Smooth muscle cell (in vitro differentiated cells): ENCODE measurements at regions not wholly inside any gene's neighbourhood (a gene's known extent, or its start where the extent isn't known, plus 50 kb on each side); places are given as distances from the start of the nearest gene placed in this dataset.

Source experiments
- DNase-seq: peaks from one replicate; lab custom pipeline; 2025; ENCODE audit not compliant: unreplicated experiment; lab: John Stamatoyannopoulos, UW
- H2AFZ ChIP-seq: fragments of 200-600 bp; sonication (generic); 2 replicates; pipeline ENCODE4 v1.6.0; 2016; ENCODE audit warnings: antibody characterized with exemption, low read depth, mild to moderate bottlenecking
- H3F3A ChIP-seq: fragments of 200-600 bp; sonication (generic); 2 replicates; pipeline ENCODE4 v1.6.0; 2017; ENCODE audit warnings: antibody characterized with exemption, low read depth
- H3K27ac ChIP-seq: fragments of 200-600 bp; sonication (generic); 2 replicates; pipeline ENCODE4 v1.5.1; 2016; ENCODE audit warnings: low read depth, mild to moderate bottlenecking
- H3K27me3 ChIP-seq: fragments of 200-600 bp; sonication (generic); 2 replicates; pipeline ENCODE4 v1.6.1; 2016; ENCODE audit warnings: low read depth, mild to moderate bottlenecking
- H3K36me3 ChIP-seq: fragments of 200-600 bp; sonication (generic); 2 replicates; pipeline ENCODE4 v1.5.1; 2016; ENCODE audit warnings: low read depth
- H3K4me1 ChIP-seq: fragments of 200-600 bp; sonication (generic); 2 replicates; pipeline ENCODE4 v1.5.1; 2016; ENCODE audit warnings: low read depth
- H3K4me2 ChIP-seq: fragments of 200-600 bp; sonication (generic); 2 replicates; pipeline ENCODE4 v1.6.0; 2016; ENCODE audit warnings: mild to moderate bottlenecking
- H3K4me3 ChIP-seq: fragments of 200-600 bp; sonication (generic); 2 replicates; pipeline ENCODE4 v1.5.1; 2016; ENCODE audit warnings: mild to moderate bottlenecking
- H3K79me2 ChIP-seq: fragments of 200-600 bp; sonication (generic); 2 replicates; pipeline ENCODE4 v1.6.0; 2016; ENCODE audit warnings: low read depth, mild to moderate bottlenecking
- H3K9ac ChIP-seq: fragments of 200-600 bp; sonication (generic); 2 replicates; pipeline ENCODE4 v1.6.0; 2016; ENCODE audit warnings: low read depth
- H3K9me3 ChIP-seq: fragments of 200-600 bp; sonication (generic); replicated peaks from 2 replicates; pipeline ENCODE4 v1.5.1; 2016; ENCODE audit warnings: low read depth
- H4K20me1 ChIP-seq: fragments of 200-600 bp; sonication (generic); 2 replicates; pipeline ENCODE4 v1.6.0; 2016; ENCODE audit warnings: low read depth
- WGBS: methylation state at CpG from one replicate; pipeline ENCODE4 v1.1.7; 2016; ENCODE audit warnings: low lambda C conversion rate; 5-methylcytosine and 5-hydroxymethylcytosine counted together
- TF ChIP-seq, protein P1 (sequence below): fragments of 200-600 bp; sonication (generic); IDR thresholded peaks from 2 replicates; pipeline ENCODE4 v1.5.1; 2017; ENCODE audit warnings: borderline replicate concordance, mild to moderate bottlenecking, antibody characterized with exemption; ENCODE audit not compliant: insufficient read depth, poor library complexity, severe bottlenecking

DNA sequence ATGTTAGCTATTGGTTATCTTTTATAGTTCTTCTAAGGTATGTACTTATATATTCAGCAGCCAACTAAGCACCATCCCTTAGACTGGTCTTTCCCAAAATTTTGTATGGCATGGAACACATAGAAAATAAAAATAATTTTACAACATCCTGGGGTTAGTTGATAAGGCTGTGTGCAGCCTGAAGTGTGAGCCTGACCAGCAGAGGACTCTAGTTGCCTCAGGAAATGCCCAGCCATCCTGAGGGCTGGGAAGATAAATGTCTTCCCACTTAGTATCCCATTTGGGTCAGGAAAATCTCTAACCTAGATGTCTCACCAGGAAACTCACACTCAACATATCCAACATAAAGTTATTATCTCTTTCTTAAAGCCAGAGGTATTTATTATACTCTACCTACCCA, 251.4 kb upstream of the POF1B start:
- Histone ChIP-seq H3K27me3 (no peaks in the 10 kb centered on the region), H3F3A (no peaks in the 10 kb centered on the region), H3K9me3 (no peaks in the 10 kb centered on the region), H3K4me1 (no peaks in the 10 kb centered on the region), H3K9ac (no peak overlapping the region), H3K79me2 (no peaks in the 10 kb centered on the region), H2AFZ (no peak overlapping the region), H3K27ac (no peak overlapping the region), H3K4me3 (no peak overlapping the region), H3K4me2 (no peak overlapping the region), H3K36me3 (no peaks in the 10 kb centered on the region), H4K20me1 (no peaks in the 10 kb centered on the region)
- TF ChIP-seq, protein P1, sequence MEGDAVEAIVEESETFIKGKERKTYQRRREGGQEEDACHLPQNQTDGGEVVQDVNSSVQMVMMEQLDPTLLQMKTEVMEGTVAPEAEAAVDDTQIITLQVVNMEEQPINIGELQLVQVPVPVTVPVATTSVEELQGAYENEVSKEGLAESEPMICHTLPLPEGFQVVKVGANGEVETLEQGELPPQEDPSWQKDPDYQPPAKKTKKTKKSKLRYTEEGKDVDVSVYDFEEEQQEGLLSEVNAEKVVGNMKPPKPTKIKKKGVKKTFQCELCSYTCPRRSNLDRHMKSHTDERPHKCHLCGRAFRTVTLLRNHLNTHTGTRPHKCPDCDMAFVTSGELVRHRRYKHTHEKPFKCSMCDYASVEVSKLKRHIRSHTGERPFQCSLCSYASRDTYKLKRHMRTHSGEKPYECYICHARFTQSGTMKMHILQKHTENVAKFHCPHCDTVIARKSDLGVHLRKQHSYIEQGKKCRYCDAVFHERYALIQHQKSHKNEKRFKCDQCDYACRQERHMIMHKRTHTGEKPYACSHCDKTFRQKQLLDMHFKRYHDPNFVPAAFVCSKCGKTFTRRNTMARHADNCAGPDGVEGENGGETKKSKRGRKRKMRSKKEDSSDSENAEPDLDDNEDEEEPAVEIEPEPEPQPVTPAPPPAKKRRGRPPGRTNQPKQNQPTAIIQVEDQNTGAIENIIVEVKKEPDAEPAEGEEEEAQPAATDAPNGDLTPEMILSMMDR, result no peak
- DNase-seq, result no peak

DNA sequence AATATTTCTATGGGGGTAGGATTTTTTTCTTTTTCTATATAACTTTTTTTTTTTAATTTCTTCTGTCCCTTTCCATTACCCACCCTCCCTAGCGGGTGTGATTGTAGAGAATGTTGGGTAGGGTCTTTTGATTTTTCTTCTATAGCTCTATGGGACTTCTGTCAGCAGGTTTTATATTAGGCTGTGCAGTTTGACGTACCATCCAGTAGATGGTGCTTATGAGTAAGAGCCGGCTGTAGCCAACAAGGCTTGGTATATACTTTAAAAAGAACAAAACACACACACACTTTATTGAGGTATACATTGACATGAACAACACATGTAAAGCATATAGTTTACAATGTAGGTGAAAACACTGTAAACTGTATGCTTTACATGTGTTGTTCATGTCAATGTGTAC, 247.9 kb upstream of the POF1B start:
- Histone ChIP-seq H3K79me2 (no peaks in the 10 kb centered on the region), H3K4me3 (no peak overlapping the region), H3K4me2 (no peak overlapping the region), H3K27me3 (no peaks in the 10 kb centered on the region), H3K4me1 (no peaks in the 10 kb centered on the region), H3K27ac (no peak overlapping the region), H3K9ac (no peak overlapping the region), H3K36me3 (no peaks in the 10 kb centered on the region), H2AFZ (no peak overlapping the region), H4K20me1 (no peaks in the 10 kb centered on the region), H3F3A (no peaks in the 10 kb centered on the region), H3K9me3 (no peaks in the 10 kb centered on the region)
- no peak for DNase-seq
- TF ChIP-seq, protein P1, result peak; percentile 48
- 33% methylated on average over 3 of the region's 3 CpGs for WGBS

DNA sequence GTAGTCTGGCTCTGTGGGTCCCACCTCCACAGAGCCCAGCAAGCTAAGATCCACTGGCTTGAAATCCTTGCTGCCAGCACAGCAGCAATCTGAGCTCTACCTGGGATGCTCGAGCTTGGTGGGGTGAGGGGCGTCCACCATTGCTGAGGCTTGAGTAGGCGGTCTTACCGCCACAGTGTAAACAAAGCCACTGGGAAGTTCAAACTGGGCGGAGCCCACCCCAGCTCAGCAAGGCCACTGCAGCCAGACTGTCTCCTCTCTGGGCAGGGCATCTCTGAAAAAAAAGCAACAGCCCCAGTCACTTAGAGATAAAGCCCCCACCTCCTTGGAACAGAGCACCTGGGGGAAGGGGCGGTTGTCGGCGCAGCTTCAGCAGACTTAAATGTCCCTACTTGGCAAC, 243.2 kb upstream of the POF1B start:
- no peaks in the 10 kb centered on the region for H3K36me3 ChIP-seq
- no peak overlapping the region for H3K9ac ChIP-seq
- no peaks in the 10 kb centered on the region for H3K4me1 ChIP-seq
- no peak overlapping the region for H2AFZ ChIP-seq
- no peak overlapping the region for H3K4me2 ChIP-seq
- TF ChIP-seq, protein P1, result no peak
- no peak overlapping the region for H3K4me3 ChIP-seq
- no peak overlapping the region for H3K27ac ChIP-seq
- no peaks in the 10 kb centered on the region for H3F3A ChIP-seq
- H3K79me2 ChIP-seq, result no peaks in the 10 kb centered on the region
- DNase-seq, result no peak
- H4K20me1 ChIP-seq, result no peaks in the 10 kb centered on the region
- no peaks in the 10 kb centered on the region for H3K27me3 ChIP-seq
- H3K9me3 ChIP-seq, result no peaks in the 10 kb centered on the region
- WGBS, result 88% methylated on average over 8 of the region's 8 CpGs

DNA sequence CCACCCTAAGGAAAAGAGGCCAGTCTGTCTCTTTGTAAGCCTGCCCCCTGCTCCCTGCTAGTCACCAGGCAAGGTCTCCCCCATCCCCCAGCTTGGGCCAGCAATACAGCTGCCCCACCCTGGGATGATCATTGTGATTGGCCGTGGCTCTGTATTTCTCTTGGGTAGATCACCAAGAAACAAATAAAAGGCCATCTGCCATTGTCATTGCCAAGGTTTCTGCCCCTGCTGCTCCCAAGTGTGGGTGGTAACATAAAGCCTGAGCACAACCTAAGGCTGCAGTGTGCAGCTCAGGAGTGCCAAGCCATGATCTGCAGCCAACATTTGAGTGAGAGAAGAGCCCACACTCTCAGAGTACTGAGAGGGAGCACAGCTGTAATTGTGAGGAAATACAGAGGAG, 241.0 kb upstream of the POF1B start:
- no peak overlapping the region for H3K4me3 ChIP-seq
- no peaks in the 10 kb centered on the region for H4K20me1 ChIP-seq
- H3K27ac ChIP-seq, result no peak overlapping the region
- no peaks in the 10 kb centered on the region for H3F3A ChIP-seq
- TF ChIP-seq, protein P1, result no peak
- no peaks in the 10 kb centered on the region for H3K27me3 ChIP-seq
- no peak overlapping the region for H2AFZ ChIP-seq
- DNase-seq, result no peak
- WGBS, result 77% methylated on average over 1 of the region's 1 CpG
- no peaks in the 10 kb centered on the region for H3K79me2 ChIP-seq
- H3K36me3 ChIP-seq, result no peaks in the 10 kb centered on the region
- H3K9me3 ChIP-seq, result no peaks in the 10 kb centered on the region
- H3K9ac ChIP-seq, result no peak overlapping the region
- H3K4me2 ChIP-seq, result no peak overlapping the region
- H3K4me1 ChIP-seq, result no peaks in the 10 kb centered on the region
